ENCODE measurements at regions not wholly inside any gene's neighbourhood (a gene's known extent, or its start where the extent isn't known, plus 50 kb on each side); places are given as distances from the start of the nearest gene placed in this dataset.

GRCh38 chr16:86945166-86945900, 367.0 kb downstream of the FOXL1 start:
- Mint-ChIP-seq H3K27ac (no peak overlapping the region), H3K27me3 (ENCODE audit: low read depth) (no peaks in the 10 kb centered on the region), H3K4me3 (no peak overlapping the region), H3K36me3 (no peaks in the 10 kb centered on the region), H3K4me1 (peaks cover 39% of the 10 kb centered on the region), H3K9me3 (peaks cover 6% of the 10 kb centered on the region)
- no peak for DNase-seq (ENCODE audit: low spot score in 2 of 2, unreplicated experiment in 2 of 2)
- TF ChIP-seq, protein P1, sequence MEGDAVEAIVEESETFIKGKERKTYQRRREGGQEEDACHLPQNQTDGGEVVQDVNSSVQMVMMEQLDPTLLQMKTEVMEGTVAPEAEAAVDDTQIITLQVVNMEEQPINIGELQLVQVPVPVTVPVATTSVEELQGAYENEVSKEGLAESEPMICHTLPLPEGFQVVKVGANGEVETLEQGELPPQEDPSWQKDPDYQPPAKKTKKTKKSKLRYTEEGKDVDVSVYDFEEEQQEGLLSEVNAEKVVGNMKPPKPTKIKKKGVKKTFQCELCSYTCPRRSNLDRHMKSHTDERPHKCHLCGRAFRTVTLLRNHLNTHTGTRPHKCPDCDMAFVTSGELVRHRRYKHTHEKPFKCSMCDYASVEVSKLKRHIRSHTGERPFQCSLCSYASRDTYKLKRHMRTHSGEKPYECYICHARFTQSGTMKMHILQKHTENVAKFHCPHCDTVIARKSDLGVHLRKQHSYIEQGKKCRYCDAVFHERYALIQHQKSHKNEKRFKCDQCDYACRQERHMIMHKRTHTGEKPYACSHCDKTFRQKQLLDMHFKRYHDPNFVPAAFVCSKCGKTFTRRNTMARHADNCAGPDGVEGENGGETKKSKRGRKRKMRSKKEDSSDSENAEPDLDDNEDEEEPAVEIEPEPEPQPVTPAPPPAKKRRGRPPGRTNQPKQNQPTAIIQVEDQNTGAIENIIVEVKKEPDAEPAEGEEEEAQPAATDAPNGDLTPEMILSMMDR (IDR thresholded peaks at IDR 0.05; ENCODE audit: unreplicated experiment), result no peak

DNA sequence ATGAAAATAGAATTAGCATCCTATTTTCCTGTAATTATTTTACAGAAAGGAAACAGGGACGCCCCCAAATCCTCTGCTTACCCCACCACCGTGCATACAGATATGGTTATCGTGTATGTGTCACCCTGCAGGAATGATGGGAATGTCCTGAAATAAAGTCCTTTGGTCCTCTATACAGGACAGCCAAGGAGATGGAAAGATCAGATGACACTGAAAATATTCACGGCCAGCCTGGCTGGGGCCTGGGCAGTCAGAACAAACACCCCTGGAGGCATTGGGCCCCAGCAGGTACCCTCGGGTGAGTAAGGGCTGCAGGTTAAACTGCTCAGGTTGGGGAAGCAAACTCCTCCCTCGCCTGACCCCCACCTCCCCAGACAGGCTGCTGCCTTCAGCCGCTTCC, 368.0 kb downstream of the FOXL1 start:
- no peaks in the 10 kb centered on the region for H3K9me3 Mint-ChIP-seq
- TF ChIP-seq, protein P1 (IDR thresholded peaks at IDR 0.05; ENCODE audit: unreplicated experiment), result no peak
- no peaks in the 10 kb centered on the region for H3K36me3 Mint-ChIP-seq
- H3K4me1 Mint-ChIP-seq, result peaks cover 39% of the 10 kb centered on the region
- DNase-seq (ENCODE audit: low spot score in 2 of 2, unreplicated experiment in 2 of 2), result no peak
- H3K27me3 Mint-ChIP-seq (ENCODE audit: low read depth), result no peaks in the 10 kb centered on the region
- H3K27ac Mint-ChIP-seq, result peak overlapping the region; percentile 37
- no peak overlapping the region for H3K4me3 Mint-ChIP-seq

DNA sequence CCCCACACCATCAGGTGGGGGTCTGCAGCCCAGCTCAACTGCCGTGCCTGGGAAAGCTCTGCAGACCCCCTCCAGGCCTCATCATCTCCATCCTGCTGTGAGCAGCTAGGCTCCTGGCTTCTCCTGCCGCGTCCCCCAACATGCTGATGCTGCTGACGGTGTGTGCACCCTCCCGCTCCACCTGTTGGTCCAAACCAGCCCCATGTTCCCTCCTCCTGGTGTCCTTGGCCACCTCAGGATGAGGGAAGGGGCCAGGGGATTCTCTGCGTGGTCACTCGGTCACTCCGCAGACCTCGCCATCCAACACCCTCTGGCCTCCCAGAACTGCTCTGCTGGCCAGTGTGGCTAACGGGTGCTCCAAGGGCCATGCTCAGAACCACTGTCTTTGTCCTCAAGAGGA, 368.6 kb downstream of the FOXL1 start:
- DNase-seq (ENCODE audit: low spot score in 2 of 2, unreplicated experiment in 2 of 2), result no peak
- Mint-ChIP-seq H3K27ac (no peak overlapping the region), H3K27me3 (ENCODE audit: low read depth) (no peaks in the 10 kb centered on the region), H3K36me3 (no peaks in the 10 kb centered on the region), H3K4me1 (peaks cover 39% of the 10 kb centered on the region), H3K4me3 (no peak overlapping the region), H3K9me3 (no peaks in the 10 kb centered on the region)
- TF ChIP-seq, protein P1 (IDR thresholded peaks at IDR 0.05; ENCODE audit: unreplicated experiment), result no peak

GRCh38 chr16:86948046-86948445, 369.1 kb downstream of the C16orf95 start:
- Mint-ChIP-seq H3K27me3 (ENCODE audit: low read depth) (no peaks in the 10 kb centered on the region), H3K9me3 (peaks cover 7% of the 10 kb centered on the region), H3K27ac (no peak overlapping the region), H3K36me3 (no peaks in the 10 kb centered on the region), H3K4me1 (peaks cover 32% of the 10 kb centered on the region), H3K4me3 (no peak overlapping the region)
- no peak for DNase-seq (ENCODE audit: low spot score in 2 of 2, unreplicated experiment in 2 of 2)
- TF ChIP-seq, protein P1 (IDR thresholded peaks at IDR 0.05; ENCODE audit: unreplicated experiment), result no peak

DNA sequence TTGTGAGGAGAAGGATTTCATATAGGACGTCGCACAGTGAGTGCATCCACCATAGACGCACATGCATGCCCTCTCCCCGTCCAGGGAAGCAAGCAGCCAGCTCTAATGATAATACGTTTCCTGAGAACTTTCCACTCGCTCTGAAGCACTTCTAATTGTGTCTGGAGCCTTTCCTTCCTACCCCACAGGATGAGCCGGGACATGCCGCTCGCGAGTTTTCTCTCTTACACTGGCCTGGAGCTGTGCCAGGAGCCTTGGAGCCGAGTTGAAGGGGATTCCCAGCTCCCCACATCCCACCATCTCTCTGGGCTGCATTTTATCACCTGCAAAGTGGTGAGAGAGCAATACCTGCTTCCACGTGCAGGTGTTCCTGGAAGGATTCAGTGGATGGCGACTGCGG, 368.1 kb downstream of the C16orf95 start:
- Mint-ChIP-seq H3K4me3 (no peak overlapping the region), H3K27me3 (ENCODE audit: low read depth) (no peaks in the 10 kb centered on the region)
- TF ChIP-seq, protein P1 (IDR thresholded peaks at IDR 0.05; ENCODE audit: unreplicated experiment), result no peak

More for the DNA sequence above, 368.1 kb downstream of the C16orf95 start:
- H3K9me3 Mint-ChIP-seq, result peaks cover 10% of the 10 kb centered on the region
- no peak overlapping the region for H3K27ac Mint-ChIP-seq
- no peak for DNase-seq (ENCODE audit: low spot score in 2 of 2, unreplicated experiment in 2 of 2)
- peaks cover 37% of the 10 kb centered on the region for H3K4me1 Mint-ChIP-seq
- no peaks in the 10 kb centered on the region for H3K36me3 Mint-ChIP-seq
